Natural killer cell (primary cell): ENCODE measurements at regions not wholly inside any gene's neighbourhood (a gene's known extent, or its start where the extent isn't known, plus 50 kb on each side); places are given as distances from the start of the nearest gene placed in this dataset.

Source experiments
- ATAC-seq, 3 donors: fragments of 150-1000 bp in 2 of 3; fragments of 200-7000 bp in 1 of 3; cut with Tn5 transposase; 1 replicate in 1 of 3; 2 replicates in 2 of 3; pipeline ENCODE4 v1.10.0; 2021; ENCODE audit warnings: mild to moderate bottlenecking in 2 of 3, moderate library complexity in 2 of 3
- DNase-seq, 2 donors: peaks; one replicate each; pipeline versions ENCODE4 v3.0.0 to v3.0.0-alpha.2; 2013 to 2021; ENCODE audit warnings: mixed read lengths in 1 of 2
- H3K27ac ChIP-seq: one replicate; pipeline ENCODE4 v1.5.1; 2013; ENCODE audit warnings: mild to moderate bottlenecking, low read length
- H3K27me3 ChIP-seq: one replicate; pipeline ENCODE4 v1.6.1; 2013; ENCODE audit warnings: low read length; ENCODE audit not compliant: control insufficient read depth, insufficient read depth
- H3K36me3 ChIP-seq: one replicate; pipeline ENCODE4 v1.6.1; 2013; ENCODE audit warnings: low read length; ENCODE audit not compliant: control insufficient read depth, insufficient read depth
- H3K4me1 ChIP-seq: one replicate; pipeline ENCODE4 v1.6.1; 2013; ENCODE audit warnings: low read length; ENCODE audit not compliant: control insufficient read depth, insufficient read depth
- H3K4me3 ChIP-seq: one replicate; pipeline ENCODE4 v1.5.1; 2013; ENCODE audit warnings: low read length
- H3K9me3 ChIP-seq: one replicate; pipeline ENCODE4 v1.6.1; 2013; ENCODE audit warnings: low read length; ENCODE audit not compliant: control insufficient read depth, insufficient read depth
- H3K27ac Mint-ChIP-seq, 2 donors: one replicate each; pipeline ENCODE4 v1.8.0; 2022; ENCODE audit warnings: mild to moderate bottlenecking in 2 of 2, mixed read lengths in 2 of 2, moderate library complexity in 1 of 2
- H3K27me3 Mint-ChIP-seq, 2 donors: one replicate each; pipeline ENCODE4 v1.8.0; 2022; ENCODE audit warnings: low read depth in 2 of 2, mixed read lengths in 2 of 2
- H3K36me3 Mint-ChIP-seq: one replicate; pipeline ENCODE4 v1.8.0; 2022; ENCODE audit warnings: mixed read lengths
- H3K4me1 Mint-ChIP-seq, 2 donors: one replicate each; pipeline ENCODE4 v1.8.0; 2022; ENCODE audit warnings: mixed read lengths in 2 of 2
- H3K4me3 Mint-ChIP-seq: one replicate; pipeline ENCODE4 v1.8.0; 2022; ENCODE audit warnings: mild to moderate bottlenecking, moderate library complexity, mixed read lengths
- H3K9me3 Mint-ChIP-seq, 2 donors: one replicate each; pipeline ENCODE4 v1.8.0; 2022; ENCODE audit warnings: mixed read lengths in 2 of 2
- WGBS: methylation state at CpG from one replicate; pipeline ENCODE4 v1.1.7; 2013; ENCODE audit warnings: missing lambda C conversion rate; ENCODE audit not compliant: insufficient coverage; 5-methylcytosine and 5-hydroxymethylcytosine counted together
- intact Hi-C: fragments of 100-400 bp; cut with micrococcal nuclease; formaldehyde crosslinking; loops from one replicate; pipeline ENCODE4 v1.14.2; 2022
- TF ChIP-seq, protein P1 (sequence below): fragments of 200-600 bp; IDR thresholded peaks from one replicate; pipeline ENCODE4 v1.8.0; 2022; ENCODE audit warnings: antibody characterized with exemption

DNA sequence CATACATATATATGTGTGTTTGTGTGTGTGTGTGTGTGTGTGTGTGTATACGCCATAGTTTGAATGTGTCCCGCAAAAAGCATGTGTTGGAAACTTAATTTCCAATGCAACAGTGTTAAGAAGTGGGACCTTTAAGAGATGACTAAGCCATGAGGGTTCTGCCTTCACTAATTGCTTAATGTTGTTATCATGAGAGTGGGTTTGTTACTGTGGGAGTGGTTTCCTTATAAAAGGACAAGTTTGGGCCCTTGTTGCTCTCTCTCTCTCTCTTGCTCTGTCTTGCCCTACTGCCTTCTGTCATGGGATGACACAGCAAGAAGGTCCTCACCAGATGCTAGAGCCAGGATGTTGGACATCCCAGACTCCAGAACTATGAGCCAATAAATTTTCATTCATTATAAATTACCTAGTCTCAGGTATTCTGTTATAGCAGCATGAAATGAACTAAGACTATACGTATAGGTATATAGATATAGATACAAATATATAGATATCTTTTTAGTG is 103.8 kb upstream of the ZC3H11B start:
- H3K4me3 ChIP-seq: no peak overlapping the region
- 100% methylated on average over 2 of the region's 3 CpGs for WGBS

DNA sequence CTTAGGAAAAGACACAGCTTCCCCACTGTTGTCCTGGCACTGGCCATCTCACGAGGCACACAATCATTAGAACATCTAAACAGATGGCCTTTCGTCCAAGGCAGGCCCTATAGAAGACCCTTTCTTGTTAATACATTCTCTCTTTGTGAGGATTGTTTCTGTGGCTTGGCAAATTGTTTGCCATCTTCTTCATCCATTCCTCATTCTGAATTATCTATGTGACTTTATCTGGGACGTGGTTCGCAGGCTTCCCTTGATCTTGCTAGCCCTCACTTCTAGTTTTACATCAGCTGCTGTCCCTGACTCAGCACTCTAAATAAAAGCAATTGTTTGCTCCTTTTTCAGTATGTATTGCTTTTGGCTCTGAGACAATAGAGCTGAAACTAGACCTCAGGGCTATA is 101.1 kb upstream of the ZC3H11B start:
- no peak overlapping the region for H3K27ac ChIP-seq
- no peaks in the 10 kb centered on the region for H3K27me3 ChIP-seq
- WGBS: 88% methylated on average over 3 of the region's 4 CpGs
- TF ChIP-seq, protein P1, sequence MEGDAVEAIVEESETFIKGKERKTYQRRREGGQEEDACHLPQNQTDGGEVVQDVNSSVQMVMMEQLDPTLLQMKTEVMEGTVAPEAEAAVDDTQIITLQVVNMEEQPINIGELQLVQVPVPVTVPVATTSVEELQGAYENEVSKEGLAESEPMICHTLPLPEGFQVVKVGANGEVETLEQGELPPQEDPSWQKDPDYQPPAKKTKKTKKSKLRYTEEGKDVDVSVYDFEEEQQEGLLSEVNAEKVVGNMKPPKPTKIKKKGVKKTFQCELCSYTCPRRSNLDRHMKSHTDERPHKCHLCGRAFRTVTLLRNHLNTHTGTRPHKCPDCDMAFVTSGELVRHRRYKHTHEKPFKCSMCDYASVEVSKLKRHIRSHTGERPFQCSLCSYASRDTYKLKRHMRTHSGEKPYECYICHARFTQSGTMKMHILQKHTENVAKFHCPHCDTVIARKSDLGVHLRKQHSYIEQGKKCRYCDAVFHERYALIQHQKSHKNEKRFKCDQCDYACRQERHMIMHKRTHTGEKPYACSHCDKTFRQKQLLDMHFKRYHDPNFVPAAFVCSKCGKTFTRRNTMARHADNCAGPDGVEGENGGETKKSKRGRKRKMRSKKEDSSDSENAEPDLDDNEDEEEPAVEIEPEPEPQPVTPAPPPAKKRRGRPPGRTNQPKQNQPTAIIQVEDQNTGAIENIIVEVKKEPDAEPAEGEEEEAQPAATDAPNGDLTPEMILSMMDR: no peak
- no peaks in the 10 kb centered on the region for H3K4me1 ChIP-seq
- Mint-ChIP-seq H3K36me3 (no peaks in the 10 kb centered on the region), H3K4me3 (no peak overlapping the region), H3K9me3 (peaks cover 0 to 8% of the 10 kb centered on the region in 2 donors), H3K27me3 (no peaks in the 10 kb centered on the region), H3K4me1 (no peaks in the 10 kb centered on the region), H3K27ac (no peak overlapping the region)
- DNase-seq: no peak
- H3K36me3 ChIP-seq: no peaks in the 10 kb centered on the region
- intact Hi-C loops: no loop called here
- no peak for ATAC-seq
- no peaks in the 10 kb centered on the region for H3K9me3 ChIP-seq
- no peak overlapping the region for H3K4me3 ChIP-seq

More for the DNA sequence above, 103.8 kb upstream of the ZC3H11B start:
- Histone ChIP-seq H3K9me3 (no peaks in the 10 kb centered on the region), H3K27ac (no peak overlapping the region), H3K36me3 (no peaks in the 10 kb centered on the region), H3K4me1 (no peaks in the 10 kb centered on the region), H3K27me3 (no peaks in the 10 kb centered on the region)
- H3K4me3 Mint-ChIP-seq: no peak overlapping the region
- no peak for ATAC-seq
- no peaks in the 10 kb centered on the region for H3K4me1 Mint-ChIP-seq
- intact Hi-C loops: no loop called here
- H3K36me3 Mint-ChIP-seq: no peaks in the 10 kb centered on the region
- no peak overlapping the region for H3K27ac Mint-ChIP-seq
- no peaks in the 10 kb centered on the region for H3K27me3 Mint-ChIP-seq
- H3K9me3 Mint-ChIP-seq: peaks cover 0 to 10% of the 10 kb centered on the region in 2 donors
- TF ChIP-seq, protein P1: no peak
- no peak for DNase-seq

DNA sequence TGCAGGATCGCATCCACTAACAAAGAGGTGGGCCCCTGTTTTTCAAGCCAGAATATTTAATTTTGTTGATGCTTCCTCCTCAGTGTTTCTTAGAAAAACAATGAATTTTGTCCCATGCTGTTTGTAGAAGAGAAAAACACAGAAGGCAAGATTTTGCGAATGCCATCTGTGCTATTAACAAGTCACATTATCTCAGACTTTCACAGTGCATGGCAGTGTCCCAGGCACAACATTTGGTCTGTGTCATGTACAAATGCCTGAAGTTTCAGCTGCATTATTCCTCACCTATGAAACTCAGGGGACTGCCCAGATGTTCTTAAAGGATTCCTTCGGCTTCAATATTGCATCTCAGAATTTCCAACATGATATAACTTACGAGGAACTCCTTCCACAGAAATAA is 99.6 kb upstream of the ZC3H11B start:
- H3K4me3 ChIP-seq: no peak overlapping the region
- WGBS: 90% methylated on average over 3 of the region's 4 CpGs
- intact Hi-C loops: no loop called here
- no peaks in the 10 kb centered on the region for H3K36me3 Mint-ChIP-seq
- H3K4me1 Mint-ChIP-seq: no peaks in the 10 kb centered on the region
- TF ChIP-seq, protein P1: no peak
- DNase-seq (no peak), ATAC-seq (no peak)
- no peak overlapping the region for H3K27ac ChIP-seq
- peaks cover 0 to 6% of the 10 kb centered on the region in 2 donors for H3K9me3 Mint-ChIP-seq
- H3K27me3 Mint-ChIP-seq: no peaks in the 10 kb centered on the region
- no peaks in the 10 kb centered on the region for H3K36me3 ChIP-seq
- no peaks in the 10 kb centered on the region for H3K9me3 ChIP-seq
- H3K27me3 ChIP-seq: no peaks in the 10 kb centered on the region
- no peak overlapping the region for H3K27ac Mint-ChIP-seq
- no peak overlapping the region for H3K4me3 Mint-ChIP-seq
- no peaks in the 10 kb centered on the region for H3K4me1 ChIP-seq

DNA sequence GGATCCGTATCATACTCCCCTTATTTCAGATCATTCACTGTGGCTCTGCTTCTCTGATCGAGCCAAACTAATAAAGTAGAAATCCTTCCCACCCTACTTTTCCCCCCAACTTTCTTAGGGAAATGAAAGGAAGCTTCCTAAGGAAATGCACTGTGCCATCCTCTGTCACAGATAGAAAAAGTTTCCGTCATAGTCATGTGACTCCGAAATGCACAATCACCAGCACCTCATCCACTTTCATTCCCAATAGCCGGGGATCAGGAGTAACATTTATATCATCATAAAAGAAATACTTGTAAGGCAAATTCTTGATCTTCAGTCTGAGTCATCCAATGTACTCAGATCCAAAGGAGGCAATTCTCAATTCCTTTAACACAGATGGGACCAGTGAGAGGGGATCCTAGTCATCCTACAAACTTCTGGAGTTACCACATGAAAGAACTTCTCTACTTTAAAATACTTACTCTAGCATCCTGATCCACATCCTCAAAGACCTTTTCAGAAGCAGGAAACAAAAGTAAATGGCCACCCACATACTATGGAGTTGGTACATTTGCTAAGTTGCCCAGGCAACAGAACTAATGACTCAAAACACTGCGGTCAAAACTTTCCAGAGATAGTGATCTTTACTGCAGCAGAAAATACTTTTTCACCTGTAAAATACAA is 97.8 kb upstream of the ZC3H11B start:
- WGBS: 93% methylated on average over 6 of the region's 6 CpGs

More for the DNA sequence above, 97.8 kb upstream of the ZC3H11B start:
- H3K9me3 ChIP-seq: no peaks in the 10 kb centered on the region
- H3K4me1 Mint-ChIP-seq: no peaks in the 10 kb centered on the region
- no peak overlapping the region for H3K27ac ChIP-seq
- H3K4me3 Mint-ChIP-seq: no peak overlapping the region
- H3K4me3 ChIP-seq: no peak overlapping the region
- intact Hi-C loops: no loop called here
- no peaks in the 10 kb centered on the region for H3K27me3 Mint-ChIP-seq
- TF ChIP-seq, protein P1: no peak
- ATAC-seq: no peak
- peaks cover 2 to 8% of the 10 kb centered on the region in 2 donors for H3K9me3 Mint-ChIP-seq
- no peaks in the 10 kb centered on the region for H3K4me1 ChIP-seq
- H3K36me3 Mint-ChIP-seq: no peaks in the 10 kb centered on the region
- H3K27ac Mint-ChIP-seq: no peak overlapping the region
- DNase-seq: no peak
- no peaks in the 10 kb centered on the region for H3K27me3 ChIP-seq
- H3K36me3 ChIP-seq: no peaks in the 10 kb centered on the region
